ENCODE measurements at regions not wholly inside any gene's neighbourhood (a gene's known extent, or its start where the extent isn't known, plus 50 kb on each side); places are given as distances from the start of the nearest gene placed in this dataset.

GRCh38 chr6:11956781-11957180 is 55.3 kb upstream of the HIVEP1 start (continued):
- TF ChIP-seq CCNT2 (IDR thresholded peaks at IDR 0.05; ENCODE audit: borderline replicate concordance, extremely low read depth, insufficient read length, low read depth, low read length) (no peak), ELK1 (CRISPR knock-in tag; IDR thresholded peaks at IDR 0.05) (no peak), FOS (IDR thresholded peaks at IDR 0.05; ENCODE audit: extremely low read depth, insufficient read length) (no peak), ADNP (tag; IDR thresholded peaks at IDR 0.05) (peak; percentile 86), NRF1 (conservative IDR thresholded peaks at IDR 0.05 in 1 of 2, IDR thresholded peaks at IDR 0.05 in 1 of 2) (no peak), HLTF (IDR thresholded peaks at IDR 0.05) (peak; percentile 64; the same call in 1 of the 2 replicates), CBX3 (IDR thresholded peaks at IDR 0.05; ENCODE audit: borderline replicate concordance in 1 of 2, low read length in 2 of 2) (peak in 1 of 2 experiments; percentile 96; a peak in 2 of 3 replicates), MTF1 (CRISPR knock-in tag; IDR thresholded peaks at IDR 0.05; ENCODE audit: borderline replicate concordance) (no peak), XRCC3 (IDR thresholded peaks at IDR 0.05) (peak; percentile 31; the same call in 1 of the 2 replicates), SLC30A9 (CRISPR knock-in tag; IDR thresholded peaks at IDR 0.05) (no peak), FOXM1 (IDR thresholded peaks at IDR 0.05; ENCODE audit: low read depth) (peak; percentile 23; the same call in 1 of the 2 replicates), FOXM1 (CRISPR knock-in tag; IDR thresholded peaks at IDR 0.05; ENCODE audit: low read depth) (no peak), MLLT1 (IDR thresholded peaks at IDR 0.05) (no peak), ESRRB (CRISPR knock-in tag; IDR thresholded peaks at IDR 0.05; ENCODE audit: borderline replicate concordance) (no peak), DIDO1 (tag; IDR thresholded peaks at IDR 0.05; ENCODE audit: low read depth) (0 out of 2 replicates have a peak, but pooled peaks have one; percentile 17), THRAP3 (IDR thresholded peaks at IDR 0.05; ENCODE audit: borderline replicate concordance) (0 out of 2 replicates have a peak, but pooled peaks have one; percentile 67), NCOA4 (IDR thresholded peaks at IDR 0.05; ENCODE audit: partially characterized antibody) (peak; percentile 26), TARDBP (IDR thresholded peaks at IDR 0.05) (no peak), E2F6 (IDR thresholded peaks at IDR 0.05; ENCODE audit: borderline replicate concordance in 1 of 2, extremely low read depth in 1 of 2, insufficient read depth in 1 of 2, insufficient read length in 1 of 2, low read depth in 1 of 2, low read length in 1 of 2, poor library complexity in 1 of 2, severe bottlenecking in 1 of 2) (no peak), CBX1 (IDR thresholded peaks at IDR 0.05; ENCODE audit: low read depth) (peak; percentile 47; the same call in 1 of the 2 replicates), RFX1 (IDR thresholded peaks at IDR 0.05) (no peak), ID3 (CRISPR knock-in tag; IDR thresholded peaks at IDR 0.05) (no peak), ID3 (tag; IDR thresholded peaks at IDR 0.05) (no peak), ZBTB1 (CRISPR knock-in tag; IDR thresholded peaks at IDR 0.05; ENCODE audit: borderline replicate concordance, low read depth) (no peak), IRF1 (CRISPR knock-in tag; IDR thresholded peaks at IDR 0.05; ENCODE audit: borderline replicate concordance) (no peak), ZNF174 (CRISPR knock-in tag; IDR thresholded peaks at IDR 0.05) (no peak)

Measured in K562 (cell line).